Hepatocyte (in vitro differentiated cells): ENCODE measurements at regions not wholly inside any gene's neighbourhood (a gene's known extent, or its start where the extent isn't known, plus 50 kb on each side); places are given as distances from the start of the nearest gene placed in this dataset.

ENCODE experiments used
- CTCF ChIP-seq: fragments of 200-600 bp; sonication (generic); IDR thresholded peaks from 2 replicates; pipeline ENCODE4 v1.5.1; 2016; ENCODE audit warnings: antibody characterized with exemption, mild to moderate bottlenecking; ENCODE audit not compliant: poor library complexity
- EZH2 ChIP-seq: fragments of 200-600 bp; sonication (generic); IDR thresholded peaks from 2 replicates; pipeline ENCODE4 v1.6.1; 2016; ENCODE audit warnings: antibody characterized with exemption, mild to moderate bottlenecking, borderline replicate concordance
- EZH2phosphoT487 ChIP-seq: fragments of 200-600 bp; sonication (generic); IDR thresholded peaks from one replicate; pipeline ENCODE4 v1.6.1; 2018; ENCODE audit warnings: antibody characterized with exemption, mild to moderate bottlenecking, low read depth, moderate library complexity; ENCODE audit not compliant: unreplicated experiment, severe bottlenecking

DNA sequence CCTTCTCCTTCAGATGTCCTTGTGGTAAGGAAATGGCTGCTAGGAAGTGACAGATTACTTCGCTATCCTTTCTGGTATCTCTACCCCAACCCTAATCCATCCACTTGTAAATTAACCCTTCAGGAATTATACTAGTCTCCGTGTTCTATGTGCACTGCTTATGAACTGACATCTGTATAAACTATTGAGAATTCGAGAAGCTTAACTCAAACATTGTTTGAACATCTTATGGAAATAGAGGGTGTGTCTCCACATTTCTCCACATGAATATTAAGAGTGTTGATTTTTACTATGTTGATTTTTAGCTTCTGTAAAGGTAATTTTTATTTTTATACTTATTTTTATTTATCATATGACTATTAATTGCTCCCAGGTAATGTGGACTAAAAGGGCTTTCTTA lies 457.6 kb upstream of the ZNF337 start:
- TF ChIP-seq CTCF (no peak), EZH2 (no peak), EZH2phosphoT487 (no peak)
